ENCODE measurements at regions not wholly inside any gene's neighbourhood (a gene's known extent, or its start where the extent isn't known, plus 50 kb on each side); places are given as distances from the start of the nearest gene placed in this dataset.

- DNase-seq: no peak
Observed at GRCh38 chr1:29824025-29824424, 587.7 kb downstream of the PTPRU start.

GRCh38 chr1:29823561-29823960 lies 587.2 kb downstream of the PTPRU start:
- DNase-seq: no peak

DNA sequence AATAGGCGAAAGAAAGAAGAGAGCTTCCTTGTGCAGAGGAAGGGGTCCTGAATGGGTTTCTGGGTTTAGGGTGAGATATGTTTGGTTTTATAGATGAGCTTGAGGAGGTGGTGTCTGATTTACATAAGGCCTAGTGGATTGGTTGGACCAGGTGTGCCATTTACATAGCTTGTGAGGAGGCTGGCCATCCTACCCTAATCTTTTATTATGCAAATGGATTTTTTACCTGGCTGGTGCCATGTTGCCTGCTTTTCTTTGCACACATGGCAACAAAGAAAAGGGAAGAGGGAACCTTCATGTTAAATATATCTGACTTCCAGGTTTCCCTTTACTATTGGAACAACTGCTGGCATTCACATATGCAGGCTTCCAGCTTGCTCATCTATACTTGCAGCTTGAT lies 585.3 kb downstream of the PTPRU start:
- DNase-seq: no peak

- DNase-seq: no peak
Observed at GRCh38 chr1:29820401-29820800, 584.1 kb downstream of the PTPRU start.

DNA sequence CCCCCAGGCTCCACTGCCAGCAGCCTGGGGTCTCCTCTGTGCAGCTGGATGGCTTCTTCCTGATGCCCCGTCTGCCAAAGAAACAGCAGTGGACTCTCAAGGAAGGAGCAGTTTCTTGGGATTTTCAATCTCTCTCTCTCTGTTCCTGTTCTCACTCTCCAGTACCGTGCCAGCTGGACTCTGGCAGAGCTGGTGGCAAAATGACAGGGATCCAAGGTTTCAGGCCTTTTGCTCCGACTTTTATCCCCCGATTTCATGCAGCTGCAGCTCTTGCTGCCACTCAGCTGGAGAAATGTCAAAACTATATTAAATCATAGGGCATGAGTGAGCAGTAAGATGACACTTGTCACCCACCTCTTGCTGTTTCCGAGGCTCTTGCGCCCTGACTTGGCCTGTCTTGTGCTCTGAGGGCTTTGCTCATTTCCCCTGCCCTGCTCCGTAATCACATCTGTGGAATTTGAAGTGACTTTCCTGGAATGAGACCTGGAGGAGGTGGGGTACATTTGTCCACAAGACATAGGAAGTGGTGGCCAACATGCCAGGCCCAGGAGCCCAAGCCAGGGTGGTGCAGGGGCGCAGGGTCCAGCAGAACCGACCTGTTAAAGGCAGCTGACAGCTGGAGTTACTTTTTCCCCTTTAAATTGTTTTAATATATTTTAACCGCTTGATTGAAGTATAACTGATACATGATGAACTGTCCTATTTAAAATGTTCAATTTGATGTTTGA lies 576.2 kb downstream of the PTPRU start:
- DNase-seq: no peak

DNA sequence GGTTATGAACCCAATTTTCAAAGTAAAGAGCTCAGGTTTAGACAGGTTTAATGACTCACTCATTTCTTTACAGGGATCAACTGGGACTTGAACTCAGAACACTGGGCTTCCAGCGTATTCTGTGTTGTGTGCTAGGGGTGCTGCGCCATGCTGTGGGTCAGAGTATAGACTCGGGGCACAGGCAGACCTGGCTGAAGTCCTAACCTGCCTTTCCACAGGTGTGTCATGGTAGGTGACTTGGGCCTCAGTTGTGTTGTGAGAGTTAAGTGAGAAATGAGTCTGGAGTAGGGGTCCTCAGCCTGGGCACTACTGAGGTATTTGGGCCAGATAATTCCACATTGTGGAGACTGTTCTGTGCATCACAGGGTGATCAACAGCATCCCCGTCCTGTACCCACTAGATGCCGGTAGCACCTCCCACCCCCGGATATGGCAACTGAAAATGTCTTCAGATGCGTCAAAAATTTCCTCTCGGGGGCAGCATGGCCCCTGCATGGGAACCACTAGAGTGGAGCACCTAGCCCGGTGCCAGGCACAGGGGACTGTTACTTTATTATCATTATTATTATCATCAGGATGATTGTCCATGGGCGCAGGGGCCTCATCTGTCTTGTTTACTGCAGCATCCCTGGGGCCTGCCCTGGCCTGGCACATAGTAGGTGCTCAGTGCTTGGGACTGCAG lies 575.5 kb downstream of the PTPRU start:
- DNase-seq: no peak

DNA sequence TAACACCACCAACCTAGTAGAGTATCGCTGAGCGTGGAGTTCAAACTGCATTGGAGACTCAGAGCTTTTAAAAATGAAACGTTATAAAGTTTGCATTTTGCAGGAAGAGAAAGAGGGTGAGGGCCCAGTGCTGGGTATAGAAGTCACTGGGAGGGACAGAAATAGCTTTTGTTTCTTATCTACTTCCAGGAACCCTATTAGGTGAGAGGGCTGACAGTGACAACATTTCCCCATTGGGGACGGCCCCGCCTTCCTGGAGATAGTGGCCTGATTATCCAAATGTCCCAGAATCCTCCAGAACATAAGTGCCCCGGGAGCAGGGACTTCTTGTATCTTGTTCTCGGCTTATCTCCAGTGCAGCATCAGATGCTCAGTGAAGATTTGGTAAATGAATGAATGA lies 574.9 kb downstream of the PTPRU start:
- no peak for DNase-seq

GRCh38 chr1:29810121-29811120 lies 574.1 kb downstream of the PTPRU start:
- no peak for DNase-seq

GRCh38 chr1:29809446-29810120 lies 573.3 kb downstream of the PTPRU start:
- no peak for DNase-seq

DNA sequence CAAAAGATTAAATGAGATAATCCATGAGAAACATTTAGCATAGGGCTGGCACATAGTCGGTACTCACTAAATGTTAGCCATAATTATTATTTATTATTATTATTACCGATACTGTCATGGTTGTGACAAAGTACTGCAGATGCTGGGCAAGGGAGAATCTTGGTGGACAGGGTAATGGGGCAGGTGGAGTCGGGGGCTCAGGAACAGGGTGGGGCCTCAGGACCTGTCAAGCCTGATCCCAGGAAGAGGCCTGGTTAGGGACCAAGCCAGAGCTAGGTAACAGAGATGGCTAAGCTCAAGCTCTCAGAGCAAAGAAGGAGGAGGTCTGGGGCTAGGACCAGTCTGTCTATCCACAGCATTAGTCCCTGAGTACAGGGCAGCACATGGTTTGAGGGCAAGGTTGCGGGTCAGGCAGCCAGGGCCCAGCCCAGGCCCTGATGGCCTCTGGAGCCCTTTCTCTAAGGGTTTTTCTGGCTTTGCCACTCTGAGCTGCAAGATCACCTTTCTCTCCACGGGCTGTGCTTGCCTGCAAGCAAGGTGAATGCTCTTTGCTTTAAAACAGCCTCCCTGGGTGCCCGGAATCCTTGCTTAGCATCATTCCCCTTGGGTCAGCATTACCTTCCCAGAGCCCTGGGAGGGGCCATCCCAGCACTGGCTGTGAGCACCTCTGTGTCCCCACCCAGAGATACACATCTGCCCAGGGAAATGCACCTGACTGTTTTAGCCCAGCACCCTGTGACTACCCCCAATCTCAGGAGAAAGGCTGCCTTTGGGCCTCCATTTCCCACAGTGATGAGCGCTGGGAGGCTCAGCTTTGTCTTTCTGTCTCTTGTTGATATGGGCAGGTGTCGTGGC lies 572.0 kb downstream of the PTPRU start:
- no peak for DNase-seq

DNA sequence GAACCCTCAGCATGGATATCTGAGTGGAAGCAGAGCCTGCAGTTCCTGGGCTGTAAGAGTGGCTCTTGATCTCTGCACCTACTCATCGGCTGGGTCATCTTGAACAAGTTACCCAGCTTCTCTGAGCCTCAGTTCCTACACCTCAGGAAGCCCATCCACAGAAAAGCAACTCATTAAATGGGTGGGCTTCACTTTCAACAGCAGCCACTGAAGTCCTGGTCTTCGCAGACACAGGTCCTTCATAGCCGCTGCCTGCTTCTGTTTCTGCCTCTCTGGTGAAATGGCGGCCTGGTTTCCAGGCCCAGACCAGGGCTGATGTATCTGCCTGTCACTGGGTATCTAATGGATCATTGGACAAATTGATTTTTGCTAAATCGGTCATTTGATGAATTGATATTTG lies 571.4 kb downstream of the PTPRU start:
- DNase-seq: no peak

GRCh38 chr1:29806646-29807319 lies 570.5 kb downstream of the PTPRU start:
- no peak for DNase-seq

DNA sequence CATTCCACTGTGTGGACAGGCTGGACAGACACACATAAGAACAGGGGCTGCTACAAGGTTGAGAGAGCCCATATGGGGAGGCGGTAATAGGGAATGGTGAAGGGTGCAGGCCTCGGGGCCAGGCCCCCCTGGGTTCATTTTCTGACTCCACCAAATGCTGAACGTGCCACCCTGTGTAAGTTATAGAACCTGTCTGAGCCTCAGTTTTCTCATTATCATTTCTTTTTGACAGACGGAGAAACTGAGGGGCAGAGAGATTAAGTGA lies 569.5 kb downstream of the PTPRU start:
- no peak for DNase-seq

GRCh38 chr1:29805122-29805895 lies 569.0 kb downstream of the PTPRU start:
- DNase-seq: no peak

- no peak for DNase-seq
Observed at GRCh38 chr1:29804181-29804899, 568.0 kb downstream of the PTPRU start.

DNA sequence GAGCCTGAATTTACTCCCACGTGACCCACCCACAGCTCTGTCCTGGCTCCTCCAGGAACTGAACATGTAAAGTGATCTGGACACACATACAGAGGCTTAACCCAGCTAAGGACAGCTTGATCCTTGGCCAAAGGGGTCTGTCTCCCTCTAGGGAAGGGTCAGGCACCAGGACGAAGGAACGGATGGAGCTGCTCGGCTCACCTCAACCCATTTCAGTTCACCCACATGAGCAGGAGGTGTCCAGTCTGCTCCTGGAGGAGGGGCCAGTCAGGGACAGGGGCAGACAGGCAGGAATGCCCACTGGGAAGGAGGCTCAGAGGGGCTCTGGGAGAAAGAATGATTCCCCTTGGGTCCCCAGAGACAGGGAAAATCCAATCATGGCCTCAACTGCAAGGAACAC lies 567.2 kb downstream of the PTPRU start:
- DNase-seq: no peak

GRCh38 chr1:29802181-29803068 lies 566.1 kb downstream of the PTPRU start:
- no peak for DNase-seq

GRCh38 chr1:29801561-29801973 lies 565.2 kb downstream of the PTPRU start:
- DNase-seq: no peak

DNA sequence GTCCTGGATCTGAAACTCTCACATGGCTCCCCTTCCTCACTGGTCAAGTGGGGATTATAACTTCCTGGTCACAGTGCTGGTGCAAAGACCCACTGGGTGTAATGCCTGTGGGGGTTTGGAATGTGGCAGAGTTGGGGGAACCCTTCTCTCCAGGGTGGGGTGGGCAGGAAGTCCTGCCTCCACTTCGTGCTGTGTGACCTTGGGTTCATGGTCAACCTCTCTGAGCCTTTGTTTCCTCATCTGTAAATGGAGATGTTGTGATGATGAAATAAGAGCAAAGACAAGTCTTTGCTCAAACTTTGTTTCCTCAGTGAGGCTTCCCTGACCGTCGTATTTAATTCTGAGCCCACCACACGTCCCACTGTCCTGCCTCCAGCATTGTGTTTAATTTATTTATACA lies 564.7 kb downstream of the PTPRU start:
- DNase-seq: no peak
